Panc1 (cell line): ENCODE measurements at regions not wholly inside any gene's neighbourhood (a gene's known extent, or its start where the extent isn't known, plus 50 kb on each side); places are given as distances from the start of the nearest gene placed in this dataset.

Source experiments
- POLR2AphosphoS5 ChIP-seq: IDR thresholded peaks from 2 replicates; pipeline ENCODE4 v1.6.1; 2012; ENCODE audit warnings: mild to moderate bottlenecking, low read depth, low read length, moderate library complexity
- REST ChIP-seq, 2 experiments: IDR thresholded peaks; 2 replicates each; pipeline ENCODE4 v1.6.1; 2011 to 2012; ENCODE audit warnings: low read depth in 2 of 2, control low read depth in 1 of 2, low read length in 1 of 2, mild to moderate bottlenecking in 1 of 2, moderate library complexity in 1 of 2; ENCODE audit not compliant: insufficient read depth in 1 of 2
- SIN3A ChIP-seq: IDR thresholded peaks from 2 replicates; pipeline ENCODE4 v1.6.1; 2012; ENCODE audit warnings: low read depth, mild to moderate bottlenecking, low read length, moderate library complexity, borderline replicate concordance; ENCODE audit not compliant: insufficient read depth
- TF ChIP-seq, protein P1 (sequence below): fragments of 450-650 bp; IDR thresholded peaks from 2 replicates; pipeline ENCODE4 v1.5.1; 2017; ENCODE audit warnings: mild to moderate bottlenecking

- TF ChIP-seq, protein P1, sequence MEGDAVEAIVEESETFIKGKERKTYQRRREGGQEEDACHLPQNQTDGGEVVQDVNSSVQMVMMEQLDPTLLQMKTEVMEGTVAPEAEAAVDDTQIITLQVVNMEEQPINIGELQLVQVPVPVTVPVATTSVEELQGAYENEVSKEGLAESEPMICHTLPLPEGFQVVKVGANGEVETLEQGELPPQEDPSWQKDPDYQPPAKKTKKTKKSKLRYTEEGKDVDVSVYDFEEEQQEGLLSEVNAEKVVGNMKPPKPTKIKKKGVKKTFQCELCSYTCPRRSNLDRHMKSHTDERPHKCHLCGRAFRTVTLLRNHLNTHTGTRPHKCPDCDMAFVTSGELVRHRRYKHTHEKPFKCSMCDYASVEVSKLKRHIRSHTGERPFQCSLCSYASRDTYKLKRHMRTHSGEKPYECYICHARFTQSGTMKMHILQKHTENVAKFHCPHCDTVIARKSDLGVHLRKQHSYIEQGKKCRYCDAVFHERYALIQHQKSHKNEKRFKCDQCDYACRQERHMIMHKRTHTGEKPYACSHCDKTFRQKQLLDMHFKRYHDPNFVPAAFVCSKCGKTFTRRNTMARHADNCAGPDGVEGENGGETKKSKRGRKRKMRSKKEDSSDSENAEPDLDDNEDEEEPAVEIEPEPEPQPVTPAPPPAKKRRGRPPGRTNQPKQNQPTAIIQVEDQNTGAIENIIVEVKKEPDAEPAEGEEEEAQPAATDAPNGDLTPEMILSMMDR, result no peak
- TF ChIP-seq POLR2AphosphoS5 (no peak), SIN3A (no peak), REST (IDR thresholded peaks at IDR 0.05; ENCODE audit: insufficient read depth in 1 of 2, low read depth in 2 of 2, low read length in 1 of 2) (no peak)
Measured at GRCh38 chr7:96770758-96771157, 61.1 kb upstream of the SEM1 start.
